ENCODE measurements at regions not wholly inside any gene's neighbourhood (a gene's known extent, or its start where the extent isn't known, plus 50 kb on each side); places are given as distances from the start of the nearest gene placed in this dataset.

DNA sequence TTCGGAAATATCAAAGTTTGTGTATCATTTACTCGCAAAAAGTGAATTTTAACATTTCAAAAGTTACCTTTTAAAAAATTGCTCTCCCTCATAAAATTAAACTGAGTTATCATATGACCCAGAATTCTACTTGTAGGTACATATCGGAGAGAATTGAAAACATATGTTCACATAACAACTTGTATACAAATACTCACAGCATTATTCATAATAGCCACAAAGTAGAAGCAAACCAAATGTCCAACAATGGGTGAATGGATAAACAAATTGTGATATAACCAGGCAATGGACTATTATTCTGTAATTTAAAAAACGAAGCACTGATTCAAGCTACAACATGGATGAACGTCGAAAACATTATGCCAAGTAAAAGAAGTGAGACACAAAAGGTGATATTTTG, 412.0 kb upstream of the TCF4 start:
- Histone ChIP-seq H4K20me1 (replicated peaks in 1 of 2; ENCODE audit: control insufficient read depth in 1 of 2, insufficient read depth in 2 of 2, low read length in 2 of 2) (no peaks in the 10 kb centered on the region), H4K8ac (ENCODE audit: extremely low read depth, insufficient read depth, low read length) (no peak overlapping the region), H3K27ac (ENCODE audit: low read depth, low read length) (no peak overlapping the region), H3K23me2 (ENCODE audit: low read depth, low read length) (0 out of 2 replicates have a peak, but pooled peaks cover 2% of the 10 kb centered on the region), H4K91ac (replicated peaks; ENCODE audit: insufficient read length, low read length) (no peak overlapping the region), H3K79me2 (ENCODE audit: control insufficient read depth in 1 of 2, insufficient read depth in 2 of 2, low read length in 2 of 2) (no peaks in the 10 kb centered on the region), H2BK5ac (ENCODE audit: low read depth, low read length) (no peak overlapping the region), H3K9me3 (ENCODE audit: insufficient read depth in 2 of 2, low read depth in 1 of 2, low read length in 1 of 2) (no peaks in the 10 kb centered on the region), H3K4me2 (ENCODE audit: insufficient read depth in 1 of 2, low read depth in 2 of 2, low read length in 2 of 2) (no peak overlapping the region), H3K4ac (replicated peaks; ENCODE audit: insufficient read length, low read depth, low read length) (no peak overlapping the region), H2AK5ac (ENCODE audit: low read depth, low read length) (no peak overlapping the region), H2BK15ac (ENCODE audit: low read length) (no peak overlapping the region), H4K5ac (ENCODE audit: insufficient read length, low read depth, low read length) (no peak overlapping the region), H3K14ac (ENCODE audit: insufficient read length) (no peak overlapping the region), H3K9ac (replicated peaks in 1 of 4; ENCODE audit: extremely low read depth in 1 of 4, low read depth in 3 of 4, low read length in 3 of 4) (no peak overlapping the region), H2BK20ac (ENCODE audit: low read length) (no peak overlapping the region), H3K18ac (ENCODE audit: extremely low read depth, low read length) (no peak overlapping the region), H3K27me3 (replicated peaks in 1 of 4; ENCODE audit: control insufficient read depth in 3 of 4, extremely low read depth in 1 of 4, insufficient read depth in 3 of 4, low read length in 3 of 4) (no peaks in the 10 kb centered on the region), H3K79me1 (ENCODE audit: low read depth, low read length) (no peaks in the 10 kb centered on the region), H2BK120ac (replicated peaks; ENCODE audit: low read depth, low read length) (no peak overlapping the region), H3K56ac (replicated peaks; ENCODE audit: insufficient read length, low read depth, low read length) (no peak overlapping the region), H2AFZ (ENCODE audit: low read length) (no peak overlapping the region), H3K4me1 (replicated peaks in 1 of 4; ENCODE audit: control insufficient read depth in 3 of 4, insufficient read depth in 4 of 4, low read length in 3 of 4) (peaks cover 5 to 16% (median 12%) of the 10 kb centered on the region in 4 experiments; a peak in 5 of 7 replicates), H2BK12ac (ENCODE audit: low read depth, low read length) (no peak overlapping the region), H3K4me3 (ENCODE audit: extremely low read depth in 1 of 4, insufficient read depth in 2 of 4, low read depth in 3 of 4, low read length in 4 of 4) (no peak overlapping the region), H3K36me3 (ENCODE audit: control insufficient read depth in 2 of 4, insufficient read depth in 4 of 4, low read length in 3 of 4) (no peaks in the 10 kb centered on the region), H3K23ac (ENCODE audit: insufficient read length) (no peak overlapping the region)
- FAIRE-seq (no peak), DNase-seq (ENCODE audit: low read depth in 1 of 2, low spot score in 2 of 2) (no peak)
- ChIA-PET POLR2A (ENCODE audit: partially characterized antibody) (no interaction called here), CTCF (ENCODE audit: partially characterized antibody) (interaction anchor here (0.8 kb wide), 1 partner anchor 17 kb away, joined by 3 read pairs; no protein-coding TSS in a partner anchor)
- 90% methylated on average over 6 of the region's 6 CpGs; no CpG with 5 or more reads in 1 of the 2 experiments for WGBS, 2 experiments (ENCODE audit: extremely low coverage in 1 of 2, insufficient coverage in 1 of 2, insufficient read length in 1 of 2, insufficient replicate concordance in 2 of 2, low coverage in 1 of 2, low lambda C conversion rate in 2 of 2, missing lambda C conversion rate in 1 of 2)
- TF ChIP-seq SIX5 (IDR thresholded peaks at IDR 0.05; ENCODE audit: low read depth, low read length) = no peak
- no peak for TF ChIP-seq RBBP5 (IDR thresholded peaks at IDR 0.05; ENCODE audit: borderline replicate concordance, low read depth, low read length)
- TF ChIP-seq CREB1 (IDR thresholded peaks at IDR 0.05) = no peak
- no peak for TF ChIP-seq GABPA (IDR thresholded peaks at IDR 0.05; ENCODE audit: borderline replicate concordance, insufficient read depth, low read length)
- no peak for TF ChIP-seq KDM1A (IDR thresholded peaks at IDR 0.05; ENCODE audit: borderline replicate concordance, low read length)
- no peak for TF ChIP-seq KDM4A (IDR thresholded peaks at IDR 0.05; ENCODE audit: low read depth, low read length, severe bottlenecking)
- no peak for TF ChIP-seq SIN3A (conservative IDR thresholded peaks at IDR 0.05 in 1 of 2, IDR thresholded peaks at IDR 0.05 in 1 of 2; ENCODE audit: low read depth in 1 of 2, low read length in 2 of 2)
- no peak for TF ChIP-seq JUN (IDR thresholded peaks at IDR 0.05; ENCODE audit: low read depth, low read length)
- no peak for TF ChIP-seq SAP30 (IDR thresholded peaks at IDR 0.05; ENCODE audit: insufficient read depth, insufficient replicate concordance, low read length)
- TF ChIP-seq POLR2A (IDR thresholded peaks at IDR 0.05; ENCODE audit: control extremely low read depth in 1 of 2, low read depth in 2 of 2, low read length in 2 of 2) = no peak
- TF ChIP-seq POLR2AphosphoS5 (IDR thresholded peaks at IDR 0.05; ENCODE audit: low read depth, low read length) = no peak
- TF ChIP-seq RAD21 (IDR thresholded peaks at IDR 0.05 in 1 of 2, conservative IDR thresholded peaks at IDR 0.05 in 1 of 2; ENCODE audit: low read depth in 2 of 2, low read length in 2 of 2) = no peak
- no peak for TF ChIP-seq SUZ12 (IDR thresholded peaks at IDR 0.05; ENCODE audit: low read length)
- no peak for TF ChIP-seq RFX5 (IDR thresholded peaks at IDR 0.05; ENCODE audit: borderline replicate concordance, low read depth, low read length)
- TF ChIP-seq YY1 (IDR thresholded peaks at IDR 0.05; ENCODE audit: low read depth, low read length) = no peak

Measured in H1 (cell line).